ENCODE measurements at regions not wholly inside any gene's neighbourhood (a gene's known extent, or its start where the extent isn't known, plus 50 kb on each side); places are given as distances from the start of the nearest gene placed in this dataset.

GRCh38 chr17:79285973-79286372, 211.3 kb downstream of the ENGASE start:
- Histone ChIP-seq H3K9me3 (ENCODE audit: control insufficient read depth, insufficient read depth, low read length) (no peaks in the 10 kb centered on the region), H3K9ac (ENCODE audit: low read depth, low read length) (no peak overlapping the region), H3K36me3 (ENCODE audit: insufficient read depth, low read length) (no peaks in the 10 kb centered on the region), H3K4me1 (ENCODE audit: insufficient read depth, low read length) (no peaks in the 10 kb centered on the region)

GRCh38 chr17:79282294-79282693, 207.7 kb downstream of the ENGASE start:
- Histone ChIP-seq H3K9me3 (ENCODE audit: control insufficient read depth, insufficient read depth, low read length) (no peaks in the 10 kb centered on the region), H3K4me1 (ENCODE audit: insufficient read depth, low read length) (no peaks in the 10 kb centered on the region), H3K36me3 (ENCODE audit: insufficient read depth, low read length) (no peaks in the 10 kb centered on the region), H3K9ac (ENCODE audit: low read depth, low read length) (no peak overlapping the region)

GRCh38 chr17:79281803-79282202, 207.2 kb downstream of the ENGASE start:
- Histone ChIP-seq H3K4me1 (ENCODE audit: insufficient read depth, low read length) (no peaks in the 10 kb centered on the region), H3K36me3 (ENCODE audit: insufficient read depth, low read length) (no peaks in the 10 kb centered on the region), H3K9ac (ENCODE audit: low read depth, low read length) (no peak overlapping the region), H3K9me3 (ENCODE audit: control insufficient read depth, insufficient read depth, low read length) (no peaks in the 10 kb centered on the region)

- no peaks in the 10 kb centered on the region for H3K9me3 ChIP-seq (ENCODE audit: control insufficient read depth, insufficient read depth, low read length)
- H3K36me3 ChIP-seq (ENCODE audit: insufficient read depth, low read length) = no peaks in the 10 kb centered on the region
- H3K4me1 ChIP-seq (ENCODE audit: insufficient read depth, low read length) = no peaks in the 10 kb centered on the region
- H3K9ac ChIP-seq (ENCODE audit: low read depth, low read length) = no peak overlapping the region
Observed at GRCh38 chr17:79280866-79281572, 206.4 kb downstream of the ENGASE start.

- Histone ChIP-seq H3K9me3 (ENCODE audit: control insufficient read depth, insufficient read depth, low read length) (no peaks in the 10 kb centered on the region), H3K4me1 (ENCODE audit: insufficient read depth, low read length) (no peaks in the 10 kb centered on the region), H3K36me3 (ENCODE audit: insufficient read depth, low read length) (no peaks in the 10 kb centered on the region), H3K9ac (ENCODE audit: low read depth, low read length) (no peak overlapping the region)
Observed at GRCh38 chr17:79280010-79280409, 205.4 kb downstream of the ENGASE start.

GRCh38 chr17:79279320-79279719, 204.7 kb downstream of the ENGASE start:
- H3K9me3 ChIP-seq (ENCODE audit: control insufficient read depth, insufficient read depth, low read length) = no peaks in the 10 kb centered on the region
- no peaks in the 10 kb centered on the region for H3K4me1 ChIP-seq (ENCODE audit: insufficient read depth, low read length)
- no peak overlapping the region for H3K9ac ChIP-seq (ENCODE audit: low read depth, low read length)
- H3K36me3 ChIP-seq (ENCODE audit: insufficient read depth, low read length) = no peaks in the 10 kb centered on the region

GRCh38 chr17:79276821-79277220, 202.2 kb downstream of the ENGASE start:
- Histone ChIP-seq H3K36me3 (ENCODE audit: insufficient read depth, low read length) (no peaks in the 10 kb centered on the region), H3K9me3 (ENCODE audit: control insufficient read depth, insufficient read depth, low read length) (no peaks in the 10 kb centered on the region), H3K4me1 (ENCODE audit: insufficient read depth, low read length) (peaks cover 5% of the 10 kb centered on the region; the same call in 1 of the 2 replicates), H3K9ac (ENCODE audit: low read depth, low read length) (no peak overlapping the region)

- no peak overlapping the region for H3K9ac ChIP-seq (ENCODE audit: low read depth, low read length)
- peaks cover 17% of the 10 kb centered on the region for H3K4me1 ChIP-seq (ENCODE audit: insufficient read depth, low read length)
- no peaks in the 10 kb centered on the region for H3K9me3 ChIP-seq (ENCODE audit: control insufficient read depth, insufficient read depth, low read length)
- H3K36me3 ChIP-seq (ENCODE audit: insufficient read depth, low read length) = no peaks in the 10 kb centered on the region
Observed at GRCh38 chr17:79273660-79274059, 199.0 kb downstream of the ENGASE start.

GRCh38 chr17:79272666-79273219, 198.1 kb downstream of the ENGASE start:
- H3K4me1 ChIP-seq (ENCODE audit: insufficient read depth, low read length) = peaks cover 17% of the 10 kb centered on the region
- H3K9ac ChIP-seq (ENCODE audit: low read depth, low read length) = no peak overlapping the region
- H3K9me3 ChIP-seq (ENCODE audit: control insufficient read depth, insufficient read depth, low read length) = no peaks in the 10 kb centered on the region
- no peaks in the 10 kb centered on the region for H3K36me3 ChIP-seq (ENCODE audit: insufficient read depth, low read length)

- Histone ChIP-seq H3K9ac (ENCODE audit: low read depth, low read length) (no peak overlapping the region), H3K9me3 (ENCODE audit: control insufficient read depth, insufficient read depth, low read length) (no peaks in the 10 kb centered on the region), H3K36me3 (ENCODE audit: insufficient read depth, low read length) (no peaks in the 10 kb centered on the region), H3K4me1 (ENCODE audit: insufficient read depth, low read length) (peaks cover 17% of the 10 kb centered on the region)
Observed at GRCh38 chr17:79272220-79272619, 197.6 kb downstream of the ENGASE start.

GRCh38 chr17:79269620-79270019, 195.0 kb downstream of the ENGASE start:
- Histone ChIP-seq H3K36me3 (ENCODE audit: insufficient read depth, low read length) (no peaks in the 10 kb centered on the region), H3K4me1 (ENCODE audit: insufficient read depth, low read length) (peaks cover 17% of the 10 kb centered on the region), H3K9ac (ENCODE audit: low read depth, low read length) (no peak overlapping the region), H3K9me3 (ENCODE audit: control insufficient read depth, insufficient read depth, low read length) (no peaks in the 10 kb centered on the region)

- Histone ChIP-seq H3K9me3 (ENCODE audit: control insufficient read depth, insufficient read depth, low read length) (no peaks in the 10 kb centered on the region), H3K4me1 (ENCODE audit: insufficient read depth, low read length) (no peaks in the 10 kb centered on the region)
Observed at GRCh38 chr17:79263191-79263590, 188.6 kb downstream of the ENGASE start.

GRCh38 chr17:79262624-79263023, 188.0 kb downstream of the ENGASE start:
- Histone ChIP-seq H3K4me1 (ENCODE audit: insufficient read depth, low read length) (no peaks in the 10 kb centered on the region), H3K36me3 (ENCODE audit: insufficient read depth, low read length) (no peaks in the 10 kb centered on the region), H3K9me3 (ENCODE audit: control insufficient read depth, insufficient read depth, low read length) (no peaks in the 10 kb centered on the region), H3K9ac (ENCODE audit: low read depth, low read length) (no peak overlapping the region)

More at GRCh38 chr17:79263191-79263590, 188.6 kb downstream of the ENGASE start:
- Histone ChIP-seq H3K9ac (ENCODE audit: low read depth, low read length) (no peak overlapping the region), H3K36me3 (ENCODE audit: insufficient read depth, low read length) (no peaks in the 10 kb centered on the region)

GRCh38 chr17:79261355-79262072, 186.9 kb downstream of the ENGASE start:
- no peaks in the 10 kb centered on the region for H3K36me3 ChIP-seq (ENCODE audit: insufficient read depth, low read length)
- no peaks in the 10 kb centered on the region for H3K4me1 ChIP-seq (ENCODE audit: insufficient read depth, low read length)
- H3K9me3 ChIP-seq (ENCODE audit: control insufficient read depth, insufficient read depth, low read length) = no peaks in the 10 kb centered on the region
- H3K9ac ChIP-seq (ENCODE audit: low read depth, low read length) = no peak overlapping the region

GRCh38 chr17:79258843-79259242, 184.2 kb downstream of the ENGASE start:
- Histone ChIP-seq H3K9ac (ENCODE audit: low read depth, low read length) (no peak overlapping the region), H3K9me3 (ENCODE audit: control insufficient read depth, insufficient read depth, low read length) (no peaks in the 10 kb centered on the region), H3K36me3 (ENCODE audit: insufficient read depth, low read length) (no peaks in the 10 kb centered on the region), H3K4me1 (ENCODE audit: insufficient read depth, low read length) (no peaks in the 10 kb centered on the region)
